Activated T-helper 2 cell treated with anti-CD3 and anti-CD28 coated beads, Interferon-gamma antibody, Interleukin-2, Interleukin-4, amounts not matched to agents 10 μg/mL and 5 μg/mL and 100 μg/mL, durations not matched to agents 14 hours and 24 hours and 36 hours (primary cell): ENCODE measurements at regions not wholly inside any gene's neighbourhood (a gene's known extent, or its start where the extent isn't known, plus 50 kb on each side); places are given as distances from the start of the nearest gene placed in this dataset.

ENCODE experiments used
- DNase-seq: peaks from one replicate; pipeline ENCODE4 v3.0.0; 2021; ENCODE audit warnings: low spot score
- H3K27ac Mint-ChIP-seq: one replicate; pipeline ENCODE4 v1.8.0; 2021; ENCODE audit warnings: mixed read lengths
- H3K27me3 Mint-ChIP-seq: one replicate; pipeline ENCODE4 v1.8.0; 2021; ENCODE audit warnings: low read depth, mixed read lengths
- H3K36me3 Mint-ChIP-seq: one replicate; pipeline ENCODE4 v1.8.0; 2021; ENCODE audit warnings: low read depth, mixed read lengths
- H3K4me1 Mint-ChIP-seq: one replicate; pipeline ENCODE4 v1.8.0; 2021; ENCODE audit warnings: low read depth, mixed read lengths
- H3K4me3 Mint-ChIP-seq: one replicate; pipeline ENCODE4 v1.8.0; 2021; ENCODE audit warnings: low read depth, mild to moderate bottlenecking, moderate library complexity, mixed read lengths
- H3K9me3 Mint-ChIP-seq: one replicate; pipeline ENCODE4 v1.8.0; 2021; ENCODE audit warnings: mixed read lengths
- intact Hi-C: fragments of 100-400 bp; cut with micrococcal nuclease; formaldehyde crosslinking; loops from one replicate; pipeline ENCODE4 v1.15.1; 2023

- Mint-ChIP-seq H3K27me3 (no peaks in the 10 kb centered on the region), H3K4me3 (no peak overlapping the region), H3K27ac (no peak overlapping the region), H3K9me3 (peaks cover 5% of the 10 kb centered on the region), H3K4me1 (no peaks in the 10 kb centered on the region), H3K36me3 (no peaks in the 10 kb centered on the region)
- intact Hi-C loops = no loop called here
- no peak for DNase-seq
These were observed 875.2 kb downstream of the FLRT2 start for GRCh38 chr14:86404989-86405649.

- Mint-ChIP-seq H3K27me3 (no peaks in the 10 kb centered on the region), H3K9me3 (peaks cover 5% of the 10 kb centered on the region), H3K4me3 (no peak overlapping the region), H3K36me3 (no peaks in the 10 kb centered on the region), H3K27ac (no peak overlapping the region), H3K4me1 (no peaks in the 10 kb centered on the region)
- DNase-seq = no peak
- intact Hi-C loops = no loop called here
These were observed 874.5 kb downstream of the FLRT2 start for GRCh38 chr14:86404425-86404824.

GRCh38 chr14:86402545-86402944 lies 872.6 kb downstream of the FLRT2 start:
- DNase-seq = no peak
- no peak overlapping the region for H3K4me3 Mint-ChIP-seq
- H3K27me3 Mint-ChIP-seq = no peaks in the 10 kb centered on the region
- intact Hi-C loops = no loop called here
- no peaks in the 10 kb centered on the region for H3K36me3 Mint-ChIP-seq
- no peaks in the 10 kb centered on the region for H3K4me1 Mint-ChIP-seq
- H3K9me3 Mint-ChIP-seq = peaks cover 5% of the 10 kb centered on the region
- no peak overlapping the region for H3K27ac Mint-ChIP-seq

GRCh38 chr14:86391085-86391484 lies 861.1 kb downstream of the FLRT2 start:
- Mint-ChIP-seq H3K9me3 (peaks cover 6% of the 10 kb centered on the region), H3K4me3 (no peak overlapping the region), H3K4me1 (no peaks in the 10 kb centered on the region), H3K27ac (no peak overlapping the region), H3K27me3 (no peaks in the 10 kb centered on the region), H3K36me3 (no peaks in the 10 kb centered on the region)
- DNase-seq = no peak
- intact Hi-C loops = no loop called here

GRCh38 chr14:86388216-86388615 lies 858.3 kb downstream of the FLRT2 start:
- no peak overlapping the region for H3K4me3 Mint-ChIP-seq
- no peaks in the 10 kb centered on the region for H3K36me3 Mint-ChIP-seq
- DNase-seq = no peak
- H3K4me1 Mint-ChIP-seq = no peaks in the 10 kb centered on the region
- H3K27ac Mint-ChIP-seq = no peak overlapping the region
- intact Hi-C loops = no loop called here
- no peaks in the 10 kb centered on the region for H3K27me3 Mint-ChIP-seq
- peaks cover under 1% of the 10 kb centered on the region for H3K9me3 Mint-ChIP-seq

- intact Hi-C loops = no loop called here
- no peaks in the 10 kb centered on the region for H3K27me3 Mint-ChIP-seq
- no peak overlapping the region for H3K4me3 Mint-ChIP-seq
- no peak for DNase-seq
- no peaks in the 10 kb centered on the region for H3K36me3 Mint-ChIP-seq
- H3K9me3 Mint-ChIP-seq = peaks cover 28% of the 10 kb centered on the region
- H3K27ac Mint-ChIP-seq = no peak overlapping the region
- H3K4me1 Mint-ChIP-seq = no peaks in the 10 kb centered on the region
These were observed 843.9 kb downstream of the FLRT2 start for GRCh38 chr14:86373886-86374285.

- H3K9me3 Mint-ChIP-seq = peaks cover 28% of the 10 kb centered on the region
- H3K27ac Mint-ChIP-seq = no peak overlapping the region
- no peak for DNase-seq
- no peaks in the 10 kb centered on the region for H3K4me1 Mint-ChIP-seq
- no peak overlapping the region for H3K4me3 Mint-ChIP-seq
- no peaks in the 10 kb centered on the region for H3K27me3 Mint-ChIP-seq
- intact Hi-C loops = no loop called here
- H3K36me3 Mint-ChIP-seq = no peaks in the 10 kb centered on the region
These were observed 842.5 kb downstream of the FLRT2 start for GRCh38 chr14:86372402-86372801.

GRCh38 chr14:86364634-86365033 lies 834.7 kb downstream of the FLRT2 start:
- intact Hi-C loops = no loop called here
- Mint-ChIP-seq H3K4me1 (no peaks in the 10 kb centered on the region), H3K9me3 (peaks cover 6% of the 10 kb centered on the region), H3K27ac (no peak overlapping the region), H3K27me3 (no peaks in the 10 kb centered on the region), H3K4me3 (no peak overlapping the region), H3K36me3 (no peaks in the 10 kb centered on the region)
- DNase-seq = no peak

GRCh38 chr14:86363576-86363975 lies 833.6 kb downstream of the FLRT2 start:
- intact Hi-C loops = no loop called here
- Mint-ChIP-seq H3K36me3 (no peaks in the 10 kb centered on the region), H3K27ac (no peak overlapping the region)

GRCh38 chr14:86363047-86363446 lies 833.1 kb downstream of the FLRT2 start:
- no peaks in the 10 kb centered on the region for H3K27me3 Mint-ChIP-seq
- no peak overlapping the region for H3K27ac Mint-ChIP-seq
- no peaks in the 10 kb centered on the region for H3K36me3 Mint-ChIP-seq
- intact Hi-C loops = no loop called here
- H3K9me3 Mint-ChIP-seq = peaks cover 6% of the 10 kb centered on the region
- no peak for DNase-seq
- H3K4me3 Mint-ChIP-seq = no peak overlapping the region
- no peaks in the 10 kb centered on the region for H3K4me1 Mint-ChIP-seq

More at GRCh38 chr14:86363576-86363975, 833.6 kb downstream of the FLRT2 start:
- DNase-seq = no peak
- Mint-ChIP-seq H3K9me3 (peaks cover 6% of the 10 kb centered on the region), H3K27me3 (no peaks in the 10 kb centered on the region), H3K4me3 (no peak overlapping the region), H3K4me1 (no peaks in the 10 kb centered on the region)

GRCh38 chr14:86357876-86358275 lies 827.9 kb downstream of the FLRT2 start:
- H3K27ac Mint-ChIP-seq = no peak overlapping the region
- H3K4me1 Mint-ChIP-seq = no peaks in the 10 kb centered on the region
- no peaks in the 10 kb centered on the region for H3K36me3 Mint-ChIP-seq
- no peaks in the 10 kb centered on the region for H3K27me3 Mint-ChIP-seq
- no peak overlapping the region for H3K4me3 Mint-ChIP-seq
- no peak for DNase-seq
- peaks cover 3% of the 10 kb centered on the region for H3K9me3 Mint-ChIP-seq
- intact Hi-C loops = no loop called here

GRCh38 chr14:86357119-86357518 lies 827.2 kb downstream of the FLRT2 start:
- Mint-ChIP-seq H3K27me3 (no peaks in the 10 kb centered on the region), H3K9me3 (no peaks in the 10 kb centered on the region), H3K4me3 (no peak overlapping the region), H3K27ac (no peak overlapping the region), H3K4me1 (no peaks in the 10 kb centered on the region), H3K36me3 (no peaks in the 10 kb centered on the region)
- intact Hi-C loops = no loop called here
- DNase-seq = no peak

GRCh38 chr14:86346818-86347384 lies 817.0 kb downstream of the FLRT2 start:
- Mint-ChIP-seq H3K27ac (no peak overlapping the region), H3K4me3 (no peak overlapping the region), H3K4me1 (peaks cover 4% of the 10 kb centered on the region)

More at GRCh38 chr14:86346818-86347384, 817.0 kb downstream of the FLRT2 start:
- intact Hi-C loops = no loop called here
- Mint-ChIP-seq H3K9me3 (peaks cover 4% of the 10 kb centered on the region), H3K36me3 (no peaks in the 10 kb centered on the region), H3K27me3 (no peaks in the 10 kb centered on the region)
- DNase-seq = no peak
